NCI-H2081 treated with DMSO at 0.1 percent for 48 hours (cell line): ENCODE measurements at regions not wholly inside any gene's neighbourhood (a gene's known extent, or its start where the extent isn't known, plus 50 kb on each side); places are given as distances from the start of the nearest gene placed in this dataset.
"Not testable (repeated sequence)": the region's sequence is repeated elsewhere in the genome, so short reads cannot be mapped to it uniquely, and the experiment has no call there.

ENCODE experiments used
- DNase-seq: peaks from one replicate; lab custom pipeline; 2025; lab: John Stamatoyannopoulos, UW

GRCh38 chr5:166185185-166185584 lies 2106.3 kb upstream of the WWC1 start:
- DNase-seq: no peak

- DNase-seq: no peak
Measured at GRCh38 chr5:166188501-166189325, 2102.7 kb upstream of the WWC1 start.

GRCh38 chr5:166192696-166193095 lies 2098.7 kb upstream of the WWC1 start:
- DNase-seq: no peak

- DNase-seq: no peak
Measured at GRCh38 chr5:166195981-166196380, 2095.5 kb upstream of the WWC1 start.

- no peak for DNase-seq
Measured at GRCh38 chr5:166200532-166200931, 2090.9 kb upstream of the WWC1 start.

GRCh38 chr5:166211640-166212039 lies 2079.8 kb upstream of the WWC1 start:
- DNase-seq: no peak

- DNase-seq: no peak
Measured at GRCh38 chr5:166236327-166236726, 2055.1 kb upstream of the WWC1 start.

GRCh38 chr5:166240705-166241104 lies 2050.7 kb upstream of the WWC1 start:
- DNase-seq: no peak

- DNase-seq: no peak
Measured at GRCh38 chr5:166245556-166245955, 2045.9 kb upstream of the WWC1 start.

- DNase-seq: no peak
Measured at GRCh38 chr5:166251786-166252185, 2039.7 kb upstream of the WWC1 start.

GRCh38 chr5:166257661-166258060 lies 2033.8 kb upstream of the WWC1 start:
- no peak for DNase-seq

- DNase-seq: no peak
Measured at GRCh38 chr5:166262395-166262794, 2029.0 kb upstream of the WWC1 start.

- no peak for DNase-seq
Measured at GRCh38 chr5:166267907-166268306, 2023.5 kb upstream of the WWC1 start.

- no peak for DNase-seq
Measured at GRCh38 chr5:166270712-166271111, 2020.7 kb upstream of the WWC1 start.

GRCh38 chr5:166276006-166276405 lies 2015.4 kb upstream of the WWC1 start:
- DNase-seq: no peak

- DNase-seq: no peak
Measured at GRCh38 chr5:166279828-166280227, 2011.6 kb upstream of the WWC1 start.

- DNase-seq: no peak
Measured at GRCh38 chr5:166281433-166281832, 2010.0 kb upstream of the WWC1 start.

GRCh38 chr5:166282939-166283338 lies 2008.5 kb upstream of the WWC1 start:
- DNase-seq: no peak

GRCh38 chr5:166285361-166285760 lies 2006.1 kb upstream of the WWC1 start:
- DNase-seq: no peak

- no peak for DNase-seq
Measured at GRCh38 chr5:166286832-166287231, 2004.6 kb upstream of the WWC1 start.

GRCh38 chr5:166287866-166288265 lies 2003.6 kb upstream of the WWC1 start:
- DNase-seq: no peak

- DNase-seq: not testable (repeated sequence)
Measured at GRCh38 chr5:166291800-166292199, 1999.6 kb upstream of the WWC1 start.

GRCh38 chr5:166293892-166294291 lies 1997.6 kb upstream of the WWC1 start:
- no peak for DNase-seq

- no peak for DNase-seq
Measured at GRCh38 chr5:166302166-166302565, 1989.3 kb upstream of the WWC1 start.
